ENCODE measurements at regions not wholly inside any gene's neighbourhood (a gene's known extent, or its start where the extent isn't known, plus 50 kb on each side); places are given as distances from the start of the nearest gene placed in this dataset.
"Not testable (repeated sequence)": the region's sequence is repeated elsewhere in the genome, so short reads cannot be mapped to it uniquely, and the experiment has no call there.

DNA sequence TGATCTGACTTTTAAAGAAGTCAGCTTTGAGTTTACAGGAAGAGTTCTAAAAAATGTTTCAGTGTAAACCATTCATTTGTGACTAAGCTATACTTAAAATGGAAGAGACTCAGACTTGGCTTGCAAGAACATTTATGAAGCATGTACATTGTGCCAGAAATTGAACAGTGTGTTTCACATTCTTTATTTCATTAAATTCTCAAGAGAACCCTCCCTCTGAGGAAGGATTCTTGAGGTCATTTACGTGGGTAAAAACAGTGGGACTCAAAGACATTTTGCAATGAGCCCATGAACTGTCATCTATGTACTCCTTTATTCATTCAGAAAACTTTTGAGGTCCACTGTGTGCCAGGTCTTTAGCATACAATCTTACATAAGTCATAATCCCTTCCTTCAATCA lies 143.6 kb upstream of the ZNF521 start:
- Histone ChIP-seq H3K9me3 (ENCODE audit: control insufficient read depth, insufficient read depth, low read depth, low read length) (peaks cover 13% of the 10 kb centered on the region; the same call in 1 of the 2 replicates), H3K9ac (ENCODE audit: low read length) (no peak overlapping the region), H3K27me3 (ENCODE audit: control insufficient read depth, insufficient read depth, low read length) (no peaks in the 10 kb centered on the region), H3K4me3 (ENCODE audit: low read depth, low read length) (no peak overlapping the region), H3K36me3 (ENCODE audit: control insufficient read depth, insufficient read depth, low read length) (no peaks in the 10 kb centered on the region), H3K27ac (ENCODE audit: low read depth, low read length) (no peak overlapping the region), H3K4me1 (ENCODE audit: control insufficient read depth, insufficient read depth, low read length) (0 out of 2 replicates have a peak, but pooled peaks cover under 1% of the 10 kb centered on the region)

DNA sequence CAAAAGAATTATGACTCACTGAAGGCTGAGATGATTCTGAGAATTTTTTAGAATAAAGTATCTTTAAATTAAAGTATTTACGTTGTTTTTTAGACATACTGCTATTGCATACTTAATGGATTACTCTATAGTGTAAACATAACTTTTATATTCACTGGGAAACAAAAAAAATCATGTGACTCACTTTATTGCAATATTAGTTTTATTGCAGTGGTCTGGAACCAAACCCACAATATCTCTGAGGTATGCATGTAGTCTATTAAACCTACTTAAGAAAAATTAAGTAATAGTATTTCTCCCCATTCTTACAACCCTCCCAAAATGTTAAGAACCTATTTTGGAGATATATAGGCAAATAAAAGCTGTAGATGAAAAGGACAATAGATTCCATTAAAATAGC lies 142.9 kb upstream of the ZNF521 start:
- Histone ChIP-seq H3K4me3 (ENCODE audit: low read depth, low read length) (no peak overlapping the region), H3K36me3 (ENCODE audit: control insufficient read depth, insufficient read depth, low read length) (no peaks in the 10 kb centered on the region), H3K9me3 (ENCODE audit: control insufficient read depth, insufficient read depth, low read depth, low read length) (peaks cover 13% of the 10 kb centered on the region; the same call in 1 of the 2 replicates), H3K4me1 (ENCODE audit: control insufficient read depth, insufficient read depth, low read length) (peaks cover 4% of the 10 kb centered on the region; the same call in 1 of the 2 replicates), H3K27me3 (ENCODE audit: control insufficient read depth, insufficient read depth, low read length) (no peaks in the 10 kb centered on the region), H3K9ac (ENCODE audit: low read length) (no peak overlapping the region), H3K27ac (ENCODE audit: low read depth, low read length) (no peak overlapping the region)

DNA sequence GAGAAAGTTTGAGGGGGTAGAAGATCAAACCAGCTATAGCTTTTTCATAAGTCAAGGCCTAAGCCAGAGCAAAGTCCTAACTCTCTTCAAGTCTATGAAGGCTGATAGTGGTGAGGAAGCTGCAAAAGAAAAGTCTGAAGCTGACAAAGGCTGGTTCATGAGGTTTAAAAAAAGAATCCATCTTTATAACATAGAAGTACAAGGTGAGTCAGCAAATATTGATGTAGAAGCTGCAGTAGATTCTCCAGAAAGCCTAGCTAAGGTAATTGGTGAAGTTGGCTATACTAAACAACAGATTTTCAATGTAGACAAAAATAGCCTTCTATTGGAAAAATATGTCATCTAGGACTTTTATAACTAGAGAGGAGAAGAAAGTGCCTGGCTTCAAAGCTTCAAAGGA lies 141.4 kb upstream of the ZNF521 start:
- Histone ChIP-seq H3K27ac (ENCODE audit: low read depth, low read length) (no peak overlapping the region), H3K36me3 (ENCODE audit: control insufficient read depth, insufficient read depth, low read length) (no peaks in the 10 kb centered on the region), H3K27me3 (ENCODE audit: control insufficient read depth, insufficient read depth, low read length) (no peaks in the 10 kb centered on the region), H3K4me3 (ENCODE audit: low read depth, low read length) (no peak overlapping the region), H3K9me3 (ENCODE audit: control insufficient read depth, insufficient read depth, low read depth, low read length) (peaks cover 13% of the 10 kb centered on the region; the same call in 1 of the 2 replicates), H3K9ac (ENCODE audit: low read length) (no peak overlapping the region), H3K4me1 (ENCODE audit: control insufficient read depth, insufficient read depth, low read length) (peaks cover 4% of the 10 kb centered on the region; the same call in 1 of the 2 replicates)

DNA sequence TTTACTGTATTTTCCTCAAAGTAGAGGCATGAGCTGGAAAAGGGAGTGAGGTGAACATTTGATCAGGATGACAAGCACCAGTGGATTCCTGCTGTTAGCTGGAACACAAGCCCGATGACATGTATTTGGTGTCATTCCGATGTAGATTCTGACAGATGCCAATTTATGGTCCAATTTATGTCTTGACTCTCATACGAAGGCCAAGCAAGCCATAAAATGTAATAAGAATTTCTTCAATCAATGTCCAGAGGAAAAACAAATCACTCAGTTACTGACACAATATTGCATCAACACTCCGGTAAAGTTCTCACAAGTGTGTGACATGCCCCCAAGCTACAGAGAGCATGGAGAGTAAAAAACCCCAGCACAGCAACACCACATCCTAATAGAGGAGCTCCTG lies 138.3 kb upstream of the ZNF521 start:
- no peak overlapping the region for H3K4me3 ChIP-seq (ENCODE audit: low read depth, low read length)
- H3K9me3 ChIP-seq (ENCODE audit: control insufficient read depth, insufficient read depth, low read depth, low read length) = peaks cover 13% of the 10 kb centered on the region; the same call in 1 of the 2 replicates
- H3K27ac ChIP-seq (ENCODE audit: low read depth, low read length) = no peak overlapping the region
- H3K4me1 ChIP-seq (ENCODE audit: control insufficient read depth, insufficient read depth, low read length) = peaks cover 4% of the 10 kb centered on the region; the same call in 1 of the 2 replicates
- H3K9ac ChIP-seq (ENCODE audit: low read length) = no peak overlapping the region
- no peaks in the 10 kb centered on the region for H3K36me3 ChIP-seq (ENCODE audit: control insufficient read depth, insufficient read depth, low read length)
- H3K27me3 ChIP-seq (ENCODE audit: control insufficient read depth, insufficient read depth, low read length) = no peaks in the 10 kb centered on the region

DNA sequence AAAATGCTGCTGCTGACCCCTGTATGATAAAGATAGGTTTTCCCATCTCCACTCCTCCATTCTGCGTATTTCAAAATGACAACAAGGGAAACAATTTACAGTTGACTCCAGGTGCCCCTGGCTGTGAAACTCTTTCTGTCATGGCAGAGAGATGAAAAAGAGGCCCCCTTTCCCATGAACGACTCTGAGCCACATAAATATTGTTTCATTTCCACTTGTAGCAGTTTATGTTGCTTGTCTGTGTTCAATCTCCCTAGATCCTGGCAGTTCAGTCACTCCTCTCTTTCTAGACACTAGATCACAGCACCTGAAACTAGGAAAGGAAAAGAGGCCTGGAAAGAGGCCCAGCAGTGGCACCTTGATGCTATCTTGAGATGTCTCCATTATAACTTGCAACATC lies 121.0 kb upstream of the ZNF521 start:
- Histone ChIP-seq H3K9me3 (ENCODE audit: control insufficient read depth, insufficient read depth, low read depth, low read length) (no peaks in the 10 kb centered on the region), H3K4me3 (ENCODE audit: low read depth, low read length) (no peak overlapping the region), H3K9ac (ENCODE audit: low read length) (no peak overlapping the region), H3K27ac (ENCODE audit: low read depth, low read length) (no peak overlapping the region), H3K36me3 (ENCODE audit: control insufficient read depth, insufficient read depth, low read length) (no peaks in the 10 kb centered on the region), H3K27me3 (ENCODE audit: control insufficient read depth, insufficient read depth, low read length) (no peaks in the 10 kb centered on the region), H3K4me1 (ENCODE audit: control insufficient read depth, insufficient read depth, low read length) (no peaks in the 10 kb centered on the region)

DNA sequence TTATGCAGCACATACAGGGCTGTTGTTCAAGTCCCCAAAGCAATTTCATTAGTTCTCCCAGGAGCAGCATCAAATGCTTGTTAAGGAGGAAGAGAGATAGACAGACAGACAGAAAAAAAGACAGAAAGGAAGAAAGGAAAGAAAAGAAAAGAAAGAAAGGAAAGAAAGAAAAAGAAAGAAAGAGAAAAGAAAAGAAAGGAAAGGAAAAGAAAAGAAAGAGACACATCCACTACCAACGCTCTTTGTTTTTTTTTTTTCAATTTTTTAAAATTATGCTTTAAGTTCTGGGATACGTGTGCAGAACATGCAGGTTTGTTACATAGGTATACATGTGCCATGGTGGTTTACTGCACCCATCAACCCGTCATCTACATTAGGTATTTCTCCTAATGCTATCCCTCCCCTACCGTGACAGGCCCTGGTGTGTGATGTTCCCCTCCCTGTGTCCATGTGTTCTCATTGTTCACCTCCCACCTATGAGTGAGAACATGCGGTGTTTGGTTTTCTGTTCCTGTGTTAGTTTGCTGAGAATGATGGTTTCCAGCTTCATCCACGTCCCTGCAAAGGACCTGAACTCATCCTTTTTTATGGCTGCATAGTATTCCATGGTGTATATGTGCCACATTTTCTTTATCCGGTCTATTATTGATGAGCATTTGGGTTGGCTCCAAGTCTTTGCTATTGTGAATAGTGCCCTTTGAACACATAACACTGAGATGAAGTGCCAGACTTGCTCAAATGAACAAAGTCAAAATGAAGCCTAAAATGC lies 119.0 kb upstream of the ZNF521 start:
- H3K9me3 ChIP-seq (ENCODE audit: control insufficient read depth, insufficient read depth, low read depth, low read length) = not testable (repeated sequence)

DNA sequence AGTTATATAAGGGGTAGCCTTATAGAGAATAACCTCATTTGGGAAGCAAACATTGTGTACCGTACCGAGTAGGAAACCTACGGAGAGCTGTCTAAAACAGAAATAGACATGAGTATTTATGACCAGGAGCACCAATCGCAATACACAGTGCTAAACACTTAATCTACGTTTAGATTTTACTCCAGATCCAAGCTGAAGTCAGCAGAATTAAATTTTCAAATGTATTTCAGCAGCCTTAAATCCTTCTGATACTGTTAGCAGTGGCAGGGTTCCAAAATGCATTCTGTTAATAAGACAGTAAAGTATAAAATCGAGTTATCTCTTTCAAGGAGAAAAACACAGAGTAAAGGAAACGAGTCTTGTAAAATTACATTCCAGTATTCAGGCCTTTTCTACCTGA lies 118.1 kb upstream of the ZNF521 start:
- no peaks in the 10 kb centered on the region for H3K27me3 ChIP-seq (ENCODE audit: control insufficient read depth, insufficient read depth, low read length)
- no peak overlapping the region for H3K9ac ChIP-seq (ENCODE audit: low read length)
- no peak overlapping the region for H3K27ac ChIP-seq (ENCODE audit: low read depth, low read length)
- H3K9me3 ChIP-seq (ENCODE audit: control insufficient read depth, insufficient read depth, low read depth, low read length) = no peaks in the 10 kb centered on the region
- peaks cover 12% of the 10 kb centered on the region for H3K4me1 ChIP-seq (ENCODE audit: control insufficient read depth, insufficient read depth, low read length)
- H3K36me3 ChIP-seq (ENCODE audit: control insufficient read depth, insufficient read depth, low read length) = no peaks in the 10 kb centered on the region
- no peak overlapping the region for H3K4me3 ChIP-seq (ENCODE audit: low read depth, low read length)

More for the DNA sequence above, 119.0 kb upstream of the ZNF521 start:
- not testable (repeated sequence) for H3K4me3 ChIP-seq (ENCODE audit: low read depth, low read length); H3K27me3 ChIP-seq (ENCODE audit: control insufficient read depth, insufficient read depth, low read length); H3K4me1 ChIP-seq (ENCODE audit: control insufficient read depth, insufficient read depth, low read length); H3K9ac ChIP-seq (ENCODE audit: low read length); H3K36me3 ChIP-seq (ENCODE audit: control insufficient read depth, insufficient read depth, low read length); H3K27ac ChIP-seq (ENCODE audit: low read depth, low read length)

DNA sequence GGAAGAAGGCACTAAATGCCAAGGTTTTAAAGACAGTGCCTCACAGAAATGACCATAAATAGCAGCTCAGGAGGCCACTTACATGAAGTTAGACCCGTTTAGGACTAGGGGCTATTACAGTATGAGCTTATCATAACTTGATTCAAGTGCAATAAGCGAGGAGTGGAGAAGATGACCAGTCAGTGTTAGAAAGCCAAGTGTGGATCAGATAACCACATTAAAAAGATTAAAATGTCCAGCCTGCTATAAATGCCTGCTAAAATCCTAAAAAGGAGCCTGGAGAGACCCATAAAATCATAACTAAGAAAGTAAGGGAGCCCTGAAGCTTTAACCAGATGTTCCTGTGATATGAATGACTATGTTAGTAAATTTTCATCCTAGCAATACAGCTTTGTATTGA lies 117.5 kb upstream of the ZNF521 start:
- Histone ChIP-seq H3K36me3 (ENCODE audit: control insufficient read depth, insufficient read depth, low read length) (no peaks in the 10 kb centered on the region), H3K9me3 (ENCODE audit: control insufficient read depth, insufficient read depth, low read depth, low read length) (no peaks in the 10 kb centered on the region), H3K27me3 (ENCODE audit: control insufficient read depth, insufficient read depth, low read length) (no peaks in the 10 kb centered on the region), H3K9ac (ENCODE audit: low read length) (no peak overlapping the region), H3K27ac (ENCODE audit: low read depth, low read length) (no peak overlapping the region), H3K4me3 (ENCODE audit: low read depth, low read length) (no peak overlapping the region), H3K4me1 (ENCODE audit: control insufficient read depth, insufficient read depth, low read length) (peaks cover 12% of the 10 kb centered on the region)

DNA sequence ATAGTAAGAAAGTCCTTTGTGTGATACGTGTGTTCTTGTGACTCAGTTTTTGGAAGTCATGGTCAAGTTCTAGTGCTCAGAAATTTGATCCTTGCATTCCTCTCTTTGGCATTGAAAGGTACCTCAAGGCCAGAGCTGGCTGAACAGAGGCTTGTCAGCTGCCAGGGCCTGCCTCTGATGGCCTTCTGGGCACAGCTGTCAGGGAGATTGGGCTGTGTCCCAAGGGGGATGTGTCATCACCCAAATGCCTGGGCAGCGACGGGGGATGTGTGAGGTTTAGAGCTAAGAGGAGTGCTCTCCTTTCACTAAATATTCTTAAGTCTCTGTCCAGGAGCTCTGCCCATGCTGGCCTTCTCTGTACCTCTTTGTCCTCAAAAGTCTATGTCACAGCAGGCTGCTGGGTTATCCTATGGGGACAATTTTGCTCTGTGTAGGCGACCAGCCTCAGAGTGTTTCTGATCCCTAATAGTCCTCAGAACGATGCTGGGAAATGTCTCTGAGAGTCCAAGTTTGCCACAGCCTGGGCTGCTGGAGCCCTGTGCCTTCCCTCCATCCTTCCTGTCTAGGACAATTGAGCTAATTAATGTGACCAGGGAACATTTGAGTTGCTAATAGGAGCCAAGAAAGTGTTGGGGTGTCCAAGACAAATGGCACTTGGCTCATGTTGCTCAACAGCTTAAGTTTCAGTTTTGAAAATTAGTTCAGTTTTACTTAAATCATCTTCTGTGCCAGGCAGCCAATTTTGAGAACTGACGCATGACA lies 115.4 kb upstream of the ZNF521 start:
- Histone ChIP-seq H3K9me3 (ENCODE audit: control insufficient read depth, insufficient read depth, low read depth, low read length) (no peaks in the 10 kb centered on the region), H3K27ac (ENCODE audit: low read depth, low read length) (no peak overlapping the region)

DNA sequence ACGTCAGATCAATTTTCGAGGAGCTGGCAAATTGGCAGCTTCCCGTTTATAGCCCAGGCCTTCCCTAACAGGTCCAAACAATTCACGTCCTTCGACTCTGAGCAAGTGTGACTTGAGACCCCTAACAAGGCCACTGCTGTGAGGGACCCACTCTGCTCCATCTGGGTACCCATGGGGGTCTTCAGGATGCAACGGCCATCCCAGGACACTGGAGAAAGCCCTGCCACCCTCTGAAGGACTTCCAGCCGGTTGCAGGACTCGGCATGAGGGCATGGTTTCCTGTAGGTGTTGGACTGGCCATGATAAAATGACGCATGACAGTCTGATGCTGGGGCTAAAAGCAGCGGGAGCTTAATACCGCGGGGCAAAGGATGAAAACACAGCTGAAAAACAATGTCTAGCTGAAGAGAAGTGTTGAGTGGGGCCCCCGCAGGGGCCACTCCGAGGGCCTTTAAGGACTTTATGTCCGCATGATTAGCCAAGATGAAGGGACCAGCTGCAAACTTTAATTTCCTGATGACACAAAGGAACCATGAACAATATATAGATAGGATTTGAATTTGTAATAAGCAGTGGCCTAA lies 113.3 kb upstream of the ZNF521 start:
- no peak overlapping the region for H3K9ac ChIP-seq (ENCODE audit: low read length)
- H3K27ac ChIP-seq (ENCODE audit: low read depth, low read length) = no peak overlapping the region
- no peaks in the 10 kb centered on the region for H3K36me3 ChIP-seq (ENCODE audit: control insufficient read depth, insufficient read depth, low read length)
- H3K4me3 ChIP-seq (ENCODE audit: low read depth, low read length) = no peak overlapping the region
- H3K27me3 ChIP-seq (ENCODE audit: control insufficient read depth, insufficient read depth, low read length) = no peaks in the 10 kb centered on the region
- H3K4me1 ChIP-seq (ENCODE audit: control insufficient read depth, insufficient read depth, low read length) = peaks cover 12% of the 10 kb centered on the region
- no peaks in the 10 kb centered on the region for H3K9me3 ChIP-seq (ENCODE audit: control insufficient read depth, insufficient read depth, low read depth, low read length)

More for the DNA sequence above, 115.4 kb upstream of the ZNF521 start:
- H3K9ac ChIP-seq (ENCODE audit: low read length) = no peak overlapping the region
- no peaks in the 10 kb centered on the region for H3K36me3 ChIP-seq (ENCODE audit: control insufficient read depth, insufficient read depth, low read length)
- peaks cover 12% of the 10 kb centered on the region for H3K4me1 ChIP-seq (ENCODE audit: control insufficient read depth, insufficient read depth, low read length)
- H3K27me3 ChIP-seq (ENCODE audit: control insufficient read depth, insufficient read depth, low read length) = no peaks in the 10 kb centered on the region
- H3K4me3 ChIP-seq (ENCODE audit: low read depth, low read length) = no peak overlapping the region

DNA sequence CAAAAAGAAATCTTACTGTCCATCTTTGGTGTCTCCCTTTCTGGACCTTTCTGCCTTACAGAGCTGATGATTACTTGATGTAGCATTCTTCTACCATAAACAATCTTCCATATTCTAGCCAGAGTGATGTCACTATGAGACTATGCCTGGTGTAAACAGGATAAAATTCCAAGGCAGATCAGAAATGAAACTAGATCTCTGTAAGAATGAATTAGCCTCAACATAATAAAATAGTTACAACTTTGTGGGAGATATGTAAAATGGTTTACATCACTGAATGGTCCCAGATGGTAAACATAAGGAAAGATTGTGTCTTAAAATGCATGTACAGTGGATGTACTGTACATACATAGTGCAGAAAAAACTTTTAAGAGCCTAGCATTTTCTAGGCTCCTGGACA lies 112.3 kb upstream of the ZNF521 start:
- Histone ChIP-seq H3K9ac (ENCODE audit: low read length) (no peak overlapping the region), H3K36me3 (ENCODE audit: control insufficient read depth, insufficient read depth, low read length) (no peaks in the 10 kb centered on the region), H3K4me3 (ENCODE audit: low read depth, low read length) (no peak overlapping the region), H3K9me3 (ENCODE audit: control insufficient read depth, insufficient read depth, low read depth, low read length) (no peaks in the 10 kb centered on the region), H3K27me3 (ENCODE audit: control insufficient read depth, insufficient read depth, low read length) (no peaks in the 10 kb centered on the region), H3K4me1 (ENCODE audit: control insufficient read depth, insufficient read depth, low read length) (peaks cover 12% of the 10 kb centered on the region), H3K27ac (ENCODE audit: low read depth, low read length) (no peak overlapping the region)

Data from HUES6 (cell line).